HG03196 (cell line): ENCODE measurements at regions not wholly inside any gene's neighbourhood (a gene's known extent, or its start where the extent isn't known, plus 50 kb on each side); places are given as distances from the start of the nearest gene placed in this dataset.
"Not testable (repeated sequence)": the region's sequence is repeated elsewhere in the genome, so short reads cannot be mapped to it uniquely, and the experiment has no call there.

Experiments used
- ATAC-seq: cut with Tn5 transposase; IDR thresholded peaks from one replicate; pipeline ENCODE4 v1.9.1; 2021; ENCODE audit not compliant: unreplicated experiment

GRCh38 chr21:6060054-6060681 lies 4461.2 kb upstream of the TPTE start:
- not testable (repeated sequence) for ATAC-seq

- ATAC-seq = not testable (repeated sequence)
These were observed 4454.9 kb upstream of the TPTE start for GRCh38 chr21:6066320-6066985.

GRCh38 chr21:6068098-6068831 lies 4453.1 kb upstream of the TPTE start:
- not testable (repeated sequence) for ATAC-seq

GRCh38 chr21:6070213-6070612 lies 4451.2 kb upstream of the TPTE start:
- ATAC-seq = not testable (repeated sequence)

- not testable (repeated sequence) for ATAC-seq
These were observed 4448.7 kb upstream of the TPTE start for GRCh38 chr21:6072691-6073090.

GRCh38 chr21:6073993-6074705 lies 4447.2 kb upstream of the TPTE start:
- ATAC-seq = not testable (repeated sequence)

GRCh38 chr21:6074935-6075334 lies 4446.4 kb upstream of the TPTE start:
- not testable (repeated sequence) for ATAC-seq

GRCh38 chr21:6075627-6076208 lies 4445.7 kb upstream of the TPTE start:
- ATAC-seq = not testable (repeated sequence)

- not testable (repeated sequence) for ATAC-seq
These were observed 4444.0 kb upstream of the TPTE start for GRCh38 chr21:6077358-6077757.

- ATAC-seq = not testable (repeated sequence)
These were observed 4442.5 kb upstream of the TPTE start for GRCh38 chr21:6078902-6079301.

GRCh38 chr21:6080941-6081655 lies 4440.3 kb upstream of the TPTE start:
- not testable (repeated sequence) for ATAC-seq

- not testable (repeated sequence) for ATAC-seq
These were observed 4439.2 kb upstream of the TPTE start for GRCh38 chr21:6082166-6082565.

GRCh38 chr21:6083574-6084120 lies 4437.7 kb upstream of the TPTE start:
- ATAC-seq = not testable (repeated sequence)

GRCh38 chr21:6086038-6086437 lies 4435.3 kb upstream of the TPTE start:
- not testable (repeated sequence) for ATAC-seq

GRCh38 chr21:6087579-6088178 lies 4433.7 kb upstream of the TPTE start:
- ATAC-seq = not testable (repeated sequence)

GRCh38 chr21:6090286-6090908 lies 4431.0 kb upstream of the TPTE start:
- not testable (repeated sequence) for ATAC-seq

- ATAC-seq = not testable (repeated sequence)
These were observed 4429.9 kb upstream of the TPTE start for GRCh38 chr21:6091335-6092027.

GRCh38 chr21:6092401-6092800 lies 4429.0 kb upstream of the TPTE start:
- not testable (repeated sequence) for ATAC-seq
